Brain microvascular endothelial cell (primary cell): ENCODE measurements at regions not wholly inside any gene's neighbourhood (a gene's known extent, or its start where the extent isn't known, plus 50 kb on each side); places are given as distances from the start of the nearest gene placed in this dataset.

Source experiments
- DNase-seq: peaks from one replicate; pipeline ENCODE4 v3.0.0-alpha.2; 2020
- H3K27ac ChIP-seq: fragments of 250-450 bp; sonication (Bioruptor Pico); 2 replicates; pipeline ENCODE4 v1.5.1; 2020; ENCODE audit warnings: mild to moderate bottlenecking, moderate library complexity
- H3K27me3 ChIP-seq: fragments of 250-450 bp; sonication (Bioruptor Pico); replicated peaks from 2 replicates; pipeline ENCODE4 v1.5.1; 2020; ENCODE audit warnings: mild to moderate bottlenecking
- H3K36me3 ChIP-seq: fragments of 250-450 bp; sonication (Bioruptor Pico); replicated peaks from 2 replicates; pipeline ENCODE4 v1.5.1; 2020; ENCODE audit warnings: mild to moderate bottlenecking
- H3K4me3 ChIP-seq: 2 replicates; pipeline ENCODE4 v1.5.1; 2011; ENCODE audit warnings: low read depth, mild to moderate bottlenecking, control low read depth, low read length, moderate library complexity
- CTCF ChIP-seq: IDR thresholded peaks from 2 replicates; pipeline ENCODE4 v1.5.1; 2011; ENCODE audit warnings: low read depth, mild to moderate bottlenecking, moderate library complexity, low read length, control low read depth, inconsistent platforms; ENCODE audit errors: missing control alignments
- in situ Hi-C: cut with HindIII; loops from 2 replicates; pipeline ENCODE4 v1.10.0; 2017; ENCODE audit warnings: low sequenced_read_pairs, low pct_ligation_motif_present

GRCh38 chr9:84177407-84177806, 163.2 kb downstream of the SLC28A3 start:
- Histone ChIP-seq H3K27me3 (no peaks in the 10 kb centered on the region), H3K4me3 (no peak overlapping the region), H3K36me3 (no peaks in the 10 kb centered on the region), H3K27ac (no peak overlapping the region)
- in situ Hi-C loops = no loop called here
- no peak for DNase-seq
- no peak for TF ChIP-seq CTCF

GRCh38 chr9:84179531-84179930, 161.0 kb downstream of the SLC28A3 start:
- in situ Hi-C loops = no loop called here
- Histone ChIP-seq H3K27ac (no peak overlapping the region), H3K4me3 (no peak overlapping the region), H3K27me3 (no peaks in the 10 kb centered on the region), H3K36me3 (no peaks in the 10 kb centered on the region)
- DNase-seq = no peak
- no peak for TF ChIP-seq CTCF

GRCh38 chr9:84187090-84187489, 153.5 kb downstream of the SLC28A3 start:
- Histone ChIP-seq H3K27me3 (no peaks in the 10 kb centered on the region), H3K4me3 (no peak overlapping the region), H3K27ac (no peak overlapping the region), H3K36me3 (no peaks in the 10 kb centered on the region)
- in situ Hi-C loops = no loop called here
- no peak for TF ChIP-seq CTCF
- DNase-seq = no peak

- in situ Hi-C loops = no loop called here
- Histone ChIP-seq H3K27me3 (no peaks in the 10 kb centered on the region), H3K4me3 (no peak overlapping the region), H3K27ac (no peak overlapping the region), H3K36me3 (no peaks in the 10 kb centered on the region)
- TF ChIP-seq CTCF = no peak
- no peak for DNase-seq
Measured at GRCh38 chr9:84189904-84190303, 150.7 kb downstream of the SLC28A3 start.

- no peak for DNase-seq
- in situ Hi-C loops = no loop called here
- Histone ChIP-seq H3K27ac (no peak overlapping the region), H3K36me3 (no peaks in the 10 kb centered on the region), H3K4me3 (no peak overlapping the region), H3K27me3 (no peaks in the 10 kb centered on the region)
- TF ChIP-seq CTCF = no peak
Measured at GRCh38 chr9:84190411-84190810, 150.1 kb downstream of the SLC28A3 start.

- Histone ChIP-seq H3K4me3 (no peak overlapping the region), H3K36me3 (no peaks in the 10 kb centered on the region), H3K27me3 (no peaks in the 10 kb centered on the region), H3K27ac (no peak overlapping the region)
- in situ Hi-C loops = no loop called here
- TF ChIP-seq CTCF = no peak
- no peak for DNase-seq
Measured at GRCh38 chr9:84206801-84207370, 133.7 kb downstream of the SLC28A3 start.
